NOMO-1 treated with DMSO at 0.1 percent for 48 hours (cell line): ENCODE measurements at regions not wholly inside any gene's neighbourhood (a gene's known extent, or its start where the extent isn't known, plus 50 kb on each side); places are given as distances from the start of the nearest gene placed in this dataset.

ENCODE experiments used
- DNase-seq: peaks from one replicate; lab custom pipeline; 2025; ENCODE audit not compliant: unreplicated experiment; lab: John Stamatoyannopoulos, UW

DNA sequence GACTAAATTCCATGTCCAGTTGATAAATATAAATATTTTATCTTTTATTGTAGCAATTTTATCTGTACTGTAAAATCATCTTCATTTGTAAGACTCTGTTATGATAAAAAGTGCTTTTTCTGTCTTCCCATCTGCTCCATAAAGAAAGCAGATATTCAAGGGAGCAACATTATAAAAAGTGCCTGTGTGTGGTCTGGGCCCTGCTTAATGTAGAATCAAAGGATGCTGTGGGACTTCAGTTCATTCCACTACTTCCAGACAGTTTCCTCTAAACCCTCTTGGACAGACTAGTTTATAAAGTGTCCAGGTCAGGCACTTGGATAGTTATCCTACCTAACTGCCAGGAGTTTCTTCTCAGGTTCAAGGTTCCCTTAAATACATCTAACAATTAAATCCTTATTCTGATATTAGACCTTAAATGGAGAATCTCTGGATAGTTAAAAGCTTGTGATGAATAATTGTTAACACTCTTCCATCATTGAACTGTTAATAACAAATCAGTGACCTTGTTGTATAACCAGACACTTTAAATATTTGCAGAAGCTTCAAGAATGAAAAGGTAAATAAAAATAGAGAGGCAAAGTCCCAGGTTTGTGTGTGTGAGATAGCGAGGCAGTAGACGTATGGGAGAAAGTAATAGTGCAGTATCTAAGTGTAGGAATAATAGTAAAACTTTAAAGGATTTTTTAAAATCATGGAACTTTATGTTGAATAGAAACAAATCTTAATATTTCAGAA is 237.5 kb upstream of the CTSO start:
- DNase-seq: no peak

DNA sequence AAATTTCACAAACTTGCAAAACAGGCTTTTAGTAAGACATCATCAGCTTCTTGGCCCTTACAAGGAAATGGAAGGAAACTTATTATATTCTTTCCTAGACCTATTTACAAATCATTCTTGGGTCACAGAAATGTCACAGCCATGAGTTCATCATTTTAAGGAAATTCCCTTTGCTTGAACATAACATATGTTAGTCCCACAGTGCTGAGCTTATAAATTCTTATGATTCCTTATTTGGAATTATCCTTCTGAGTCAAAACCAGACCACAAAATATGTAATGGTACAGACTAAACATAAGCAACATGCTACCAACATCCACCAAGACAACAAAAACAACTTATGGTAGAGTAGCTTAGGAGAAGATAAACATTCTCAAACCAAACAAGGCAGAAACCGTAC is 236.9 kb upstream of the CTSO start:
- no peak for DNase-seq

DNA sequence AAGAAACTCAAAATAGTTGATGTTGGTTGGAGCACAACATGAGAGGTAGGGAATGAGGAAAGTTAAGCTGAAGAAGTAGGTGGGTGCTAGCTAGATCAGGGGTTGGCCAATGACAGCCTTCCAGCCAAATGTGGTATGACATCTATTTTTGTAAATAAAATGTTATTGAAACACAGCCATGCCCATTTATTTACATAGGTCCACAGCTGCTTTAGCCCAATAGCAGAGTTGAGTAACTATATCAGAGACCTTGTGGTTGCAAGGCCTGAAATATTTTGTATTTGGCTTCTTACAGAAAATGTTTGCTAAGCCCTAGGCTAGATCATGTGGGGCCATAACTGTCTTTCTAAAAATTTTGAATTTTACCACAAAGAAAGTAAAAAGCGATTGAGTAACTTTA is 234.9 kb upstream of the CTSO start:
- DNase-seq: no peak

GRCh38 chr4:156186111-156186510 is 232.4 kb upstream of the CTSO start:
- DNase-seq: no peak

GRCh38 chr4:156185514-156186055 is 231.9 kb upstream of the CTSO start:
- DNase-seq: no peak

DNA sequence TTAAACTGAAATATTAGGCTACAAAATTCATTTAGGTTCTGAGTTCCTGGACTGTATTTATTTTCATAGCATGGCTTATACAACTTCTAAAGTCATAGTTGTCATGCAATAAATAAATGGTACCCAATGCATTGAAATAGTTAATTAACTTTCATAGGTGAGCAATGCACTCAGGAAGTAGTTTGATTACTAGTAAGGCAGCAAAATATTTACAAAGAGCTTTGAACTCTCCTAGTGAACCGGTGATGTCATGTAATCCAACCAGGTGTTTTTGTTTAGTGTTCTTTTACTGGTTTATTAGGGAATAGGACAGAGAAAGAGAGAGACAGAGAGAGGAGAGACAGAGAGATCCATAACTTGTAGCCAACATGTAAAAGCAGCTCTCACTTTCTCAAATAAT is 228.6 kb upstream of the CTSO start:
- DNase-seq: no peak

DNA sequence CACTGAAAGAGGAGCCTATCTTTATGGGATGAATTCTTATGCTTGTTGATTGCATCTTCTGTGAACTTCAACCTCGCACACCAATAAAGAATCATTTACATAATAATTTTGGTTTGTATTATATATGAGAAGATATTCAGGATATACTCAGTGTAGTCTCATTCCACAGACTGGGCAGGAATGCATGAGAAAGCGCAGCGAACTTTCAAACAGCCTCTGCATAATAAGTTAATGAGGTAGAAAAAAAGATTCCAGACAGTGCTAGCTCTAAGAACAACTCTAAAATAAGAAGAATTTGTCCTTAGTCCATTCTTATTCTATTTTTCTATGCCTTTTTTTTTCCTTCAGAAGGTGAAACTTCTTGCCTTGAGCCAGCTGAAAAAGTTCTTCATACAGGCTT is 224.3 kb upstream of the CTSO start:
- DNase-seq: no peak

DNA sequence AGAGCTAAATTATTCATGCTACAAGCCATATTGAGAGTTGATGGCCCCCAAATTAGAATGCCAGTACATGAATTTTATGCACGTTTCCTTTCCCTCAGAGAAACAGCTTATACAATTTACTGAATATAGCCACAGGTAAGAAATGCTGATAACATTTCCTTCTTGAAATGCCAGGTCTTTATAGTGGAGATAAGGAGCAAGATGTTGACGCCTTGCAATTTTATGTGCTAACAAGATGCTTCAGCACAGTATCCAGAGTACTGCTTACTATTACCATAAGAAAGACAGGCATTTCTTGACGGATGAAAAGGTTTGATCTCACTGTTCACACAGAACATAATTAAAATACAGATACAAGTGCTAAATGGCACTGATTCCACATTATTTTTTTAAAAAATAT is 223.2 kb upstream of the CTSO start:
- no peak for DNase-seq

- no peak for DNase-seq
These were observed 220.3 kb upstream of the CTSO start for GRCh38 chr4:156173937-156174336.

- DNase-seq: no peak
These were observed 219.8 kb upstream of the CTSO start for GRCh38 chr4:156173486-156173885.

DNA sequence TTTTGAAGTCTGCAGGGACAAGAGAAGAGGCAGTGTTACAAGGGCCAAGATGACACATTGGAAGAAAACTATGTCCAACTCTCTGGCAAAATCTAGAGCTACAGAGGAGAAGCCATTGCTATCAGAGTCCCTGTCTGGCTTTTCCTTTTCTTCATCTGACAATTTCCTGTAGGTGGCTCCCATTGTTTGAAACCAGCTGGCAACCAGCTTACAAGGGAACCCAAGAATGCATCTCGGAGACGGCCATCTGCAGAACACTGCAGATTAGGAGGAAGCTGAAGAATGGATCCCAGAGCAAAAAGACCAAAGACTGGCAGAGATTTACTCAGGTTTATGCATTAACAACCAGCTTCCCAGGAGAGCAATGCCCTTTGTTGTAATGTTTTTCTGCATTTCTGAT is 216.2 kb upstream of the CTSO start:
- no peak for DNase-seq

DNA sequence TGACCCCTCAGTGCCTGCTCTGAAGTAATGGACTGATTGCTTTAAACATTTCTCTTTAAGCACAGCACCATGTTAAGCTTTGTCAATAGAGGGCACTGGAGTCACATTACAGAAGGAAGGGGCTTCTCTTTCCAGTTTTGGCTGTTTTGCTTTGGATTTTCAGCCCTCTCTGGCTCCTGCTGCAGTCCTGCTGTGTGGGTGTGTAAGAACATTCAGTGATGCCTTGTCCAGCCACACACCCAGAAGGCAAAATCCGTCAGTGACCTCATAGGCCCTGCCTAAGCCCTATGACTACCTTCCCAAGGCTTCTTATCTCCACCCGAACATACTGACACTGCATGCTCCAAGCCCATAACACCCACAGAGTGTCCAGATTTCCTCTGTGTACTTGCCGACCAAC is 215.3 kb upstream of the CTSO start:
- no peak for DNase-seq

DNA sequence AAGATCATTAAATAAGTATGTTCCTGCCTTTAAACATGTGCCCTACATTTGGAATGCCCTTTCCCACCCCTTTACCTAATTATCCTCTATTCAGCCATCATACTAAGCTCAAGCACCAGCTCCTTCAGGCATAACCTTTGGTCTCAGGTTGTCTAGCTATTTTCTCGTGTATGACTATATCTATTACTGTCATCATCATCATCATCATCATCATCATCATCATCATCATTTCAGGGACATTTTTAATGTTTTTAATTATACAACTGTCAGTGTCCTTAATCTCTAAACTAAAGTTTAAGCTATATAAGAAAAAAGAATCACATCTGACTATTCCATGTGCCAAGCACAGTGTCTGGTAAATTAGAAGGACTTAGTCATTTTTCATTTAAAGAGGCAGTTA is 214.6 kb upstream of the CTSO start:
- no peak for DNase-seq

GRCh38 chr4:156158747-156159146 is 205.1 kb upstream of the CTSO start:
- DNase-seq: no peak

DNA sequence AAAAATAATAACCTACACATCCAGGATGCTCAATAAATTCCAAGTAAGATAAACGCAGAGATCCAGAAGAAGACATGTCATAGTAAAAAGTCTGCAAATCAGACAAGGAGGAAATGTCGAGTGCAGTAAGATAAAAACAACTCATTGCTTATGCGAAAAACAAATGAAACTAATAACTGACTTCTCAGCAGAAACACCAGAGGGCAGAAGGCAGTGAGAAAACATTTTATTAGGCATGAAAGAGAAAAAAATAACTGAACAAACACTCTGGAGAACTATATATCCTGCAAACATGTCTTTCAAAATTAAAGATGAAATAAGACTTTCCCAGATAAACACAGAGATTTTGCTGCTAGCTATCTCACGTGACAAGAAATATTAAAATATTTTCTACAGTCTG is 201.3 kb upstream of the CTSO start:
- DNase-seq: no peak

GRCh38 chr4:156146571-156146970 is 192.9 kb upstream of the CTSO start:
- no peak for DNase-seq

DNA sequence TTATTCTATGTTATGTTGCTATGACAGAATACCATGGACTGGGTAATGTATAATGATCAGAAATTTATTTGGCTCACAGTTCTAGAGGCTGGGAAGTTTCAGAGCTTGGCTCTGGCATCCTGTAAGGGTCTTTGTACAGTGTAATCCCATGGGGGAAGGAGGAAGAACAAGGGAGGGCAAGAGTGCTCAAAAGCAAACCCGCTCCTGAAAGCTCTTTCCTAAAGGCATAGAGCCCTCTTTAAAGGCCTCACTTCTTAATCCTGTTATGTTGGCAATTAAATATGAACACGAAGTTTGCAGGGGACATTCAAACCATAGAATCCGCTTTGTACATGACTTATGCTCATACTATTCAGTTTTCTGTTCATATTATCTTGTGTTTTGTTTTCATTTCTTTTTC is 191.3 kb upstream of the CTSO start:
- DNase-seq: no peak

DNA sequence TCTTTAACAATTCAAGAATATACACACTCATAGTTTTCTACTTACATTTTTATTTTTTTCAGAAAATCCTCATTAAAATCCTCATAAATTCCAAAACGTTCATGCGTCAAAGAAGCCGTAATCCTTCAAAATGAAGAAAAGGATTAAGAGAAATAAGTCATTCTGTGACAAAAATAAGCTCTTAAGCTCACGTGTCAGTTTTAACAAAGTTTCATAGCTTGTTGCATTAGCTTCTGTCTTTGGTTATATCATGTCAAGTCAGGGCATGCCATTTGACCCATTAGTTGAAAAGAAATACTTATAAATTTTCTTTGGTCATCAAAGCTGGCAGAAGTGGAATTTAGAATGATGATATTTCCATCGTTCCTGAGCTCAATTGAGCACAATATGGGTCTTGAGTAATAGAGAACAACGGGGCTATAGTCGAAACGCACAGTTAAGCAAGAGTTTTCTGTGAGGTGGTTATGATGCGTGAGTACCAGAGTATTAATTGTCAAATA is 185.2 kb upstream of the CTSO start:
- DNase-seq: no peak

- DNase-seq: no peak
These were observed 184.2 kb upstream of the CTSO start for GRCh38 chr4:156137679-156138473.

DNA sequence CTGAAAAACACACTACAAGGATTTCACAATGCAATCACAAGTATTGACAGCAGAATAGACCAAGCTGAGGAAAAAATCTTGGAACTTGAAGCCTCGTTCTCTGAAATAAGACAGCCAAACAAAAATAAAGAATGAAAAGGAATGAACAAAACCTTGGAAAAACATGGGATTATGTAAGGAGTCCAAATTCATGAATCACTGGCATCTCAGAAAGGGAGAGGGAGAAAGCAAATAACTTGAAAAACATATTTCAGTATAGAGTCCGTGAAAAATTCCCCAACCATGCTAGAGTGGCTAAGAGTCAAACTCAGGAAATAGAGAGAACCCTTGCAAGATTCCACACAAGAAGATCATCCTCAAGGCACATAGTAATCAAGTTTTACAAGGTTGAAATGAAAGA is 178.5 kb upstream of the CTSO start:
- DNase-seq: no peak

- no peak for DNase-seq
These were observed 174.9 kb upstream of the CTSO start for GRCh38 chr4:156128616-156129015.

GRCh38 chr4:156118507-156119220 is 165.0 kb upstream of the CTSO start:
- DNase-seq: no peak
